Ishikawa (cell line): ENCODE measurements at regions not wholly inside any gene's neighbourhood (a gene's known extent, or its start where the extent isn't known, plus 50 kb on each side); places are given as distances from the start of the nearest gene placed in this dataset.

Experiments used
- CEBPB ChIP-seq: IDR thresholded peaks from 2 replicates; pipeline ENCODE4 v1.6.1; 2012
- CREB1 ChIP-seq: IDR thresholded peaks from 2 replicates; pipeline ENCODE4 v1.6.1; 2012; ENCODE audit warnings: low read depth
- EGR1 ChIP-seq: IDR thresholded peaks from 2 replicates; pipeline ENCODE4 v1.6.1; 2012
- EP300 ChIP-seq: IDR thresholded peaks from 2 replicates; pipeline ENCODE4 v1.6.1; 2012; ENCODE audit warnings: borderline replicate concordance
- FOXM1 ChIP-seq: IDR thresholded peaks from 2 replicates; pipeline ENCODE4 v1.6.1; 2012; ENCODE audit warnings: low read depth, borderline replicate concordance
- MAX ChIP-seq: IDR thresholded peaks from 2 replicates; pipeline ENCODE4 v1.6.1; 2012
- NFIC ChIP-seq: IDR thresholded peaks from 2 replicates; pipeline ENCODE4 v1.6.1; 2012
- REST ChIP-seq: IDR thresholded peaks from 2 replicates; pipeline ENCODE4 v1.6.1; 2012; ENCODE audit warnings: low read depth, mild to moderate bottlenecking
- TAF1 ChIP-seq: IDR thresholded peaks from 2 replicates; pipeline ENCODE4 v1.6.1; 2012; ENCODE audit warnings: low read depth, mild to moderate bottlenecking
- TCF12 ChIP-seq: IDR thresholded peaks from 2 replicates; pipeline ENCODE4 v1.6.1; 2012; ENCODE audit warnings: low read depth
- TEAD4 ChIP-seq: IDR thresholded peaks from 2 replicates; pipeline ENCODE4 v1.6.1; 2012
- USF1 ChIP-seq: IDR thresholded peaks from 2 replicates; pipeline ENCODE4 v1.6.1; 2012
- YY1 ChIP-seq: IDR thresholded peaks from 2 replicates; pipeline ENCODE4 v1.6.1; 2012; ENCODE audit warnings: low read depth
- ZBTB7A ChIP-seq: IDR thresholded peaks from 2 replicates; pipeline ENCODE4 v1.6.1; 2012; ENCODE audit warnings: low read depth

- TF ChIP-seq USF1 (no peak), EP300 (no peak), REST (no peak), FOXM1 (no peak), YY1 (no peak), MAX (no peak), EGR1 (no peak), CEBPB (no peak), TAF1 (no peak), TEAD4 (no peak), CREB1 (no peak), NFIC (no peak), ZBTB7A (no peak), TCF12 (no peak)
Measured at GRCh38 chr22:49710746-49711145, 116.9 kb downstream of the BRD1 start.
